ENCODE measurements at regions not wholly inside any gene's neighbourhood (a gene's known extent, or its start where the extent isn't known, plus 50 kb on each side); places are given as distances from the start of the nearest gene placed in this dataset.

GRCh38 chr10:43929122-43929521 is 280.4 kb upstream of the ZNF32 start:
- Histone ChIP-seq H3K4me2 (no peak overlapping the region), H3K9me3 (ENCODE audit: insufficient read depth, low read depth) (no peaks in the 10 kb centered on the region), H3K27me3 (ENCODE audit: insufficient read depth, low read depth) (peaks cover 58% of the 10 kb centered on the region), H2AFZ (no peak overlapping the region), H3F3A (ENCODE audit: insufficient read depth, low read depth) (no peaks in the 10 kb centered on the region), H3K4me1 (replicated peaks; ENCODE audit: insufficient read depth) (no peaks in the 10 kb centered on the region), H3K79me2 (ENCODE audit: low read depth) (no peaks in the 10 kb centered on the region), H3K36me3 (ENCODE audit: low read depth) (no peaks in the 10 kb centered on the region), H3K27ac (no peak overlapping the region), H3K4me3 (no peak overlapping the region), H3K9me2 (ENCODE audit: insufficient read depth) (no peaks in the 10 kb centered on the region), H4K20me1 (ENCODE audit: insufficient read depth) (no peaks in the 10 kb centered on the region)
- no peak for DNase-seq
- intact Hi-C loops (cut with micrococcal nuclease; ENCODE audit: unreplicated experiment) = no loop called here
- POLR2A ChIA-PET (ENCODE audit: unreplicated experiment) = no interaction called here
- CTCF ChIA-PET = no interaction called here
- no TSS peak for BruUV-seq (replicated peaks)
- TF ChIP-seq EZH2 (IDR thresholded peaks at IDR 0.05; ENCODE audit: low read depth) = no peak
- TF ChIP-seq CTCF (conservative IDR thresholded peaks at IDR 0.05) = no peak

GRCh38 chr10:43928425-43928968 is 279.8 kb upstream of the ZNF32 start:
- DNase-seq = no peak
- Histone ChIP-seq H3F3A (ENCODE audit: insufficient read depth, low read depth) (no peaks in the 10 kb centered on the region), H3K9me3 (ENCODE audit: insufficient read depth, low read depth) (no peaks in the 10 kb centered on the region), H3K79me2 (ENCODE audit: low read depth) (no peaks in the 10 kb centered on the region), H3K27ac (no peak overlapping the region), H3K9me2 (ENCODE audit: insufficient read depth) (no peaks in the 10 kb centered on the region), H3K4me1 (replicated peaks; ENCODE audit: insufficient read depth) (no peaks in the 10 kb centered on the region), H2AFZ (no peak overlapping the region), H3K27me3 (ENCODE audit: insufficient read depth, low read depth) (peaks cover 64% of the 10 kb centered on the region), H3K36me3 (ENCODE audit: low read depth) (no peaks in the 10 kb centered on the region), H3K4me3 (no peak overlapping the region), H3K4me2 (no peak overlapping the region), H4K20me1 (ENCODE audit: insufficient read depth) (no peaks in the 10 kb centered on the region)
- intact Hi-C loops (cut with micrococcal nuclease; ENCODE audit: unreplicated experiment) = no loop called here
- TF ChIP-seq EZH2 (IDR thresholded peaks at IDR 0.05; ENCODE audit: low read depth) (no peak), CTCF (conservative IDR thresholded peaks at IDR 0.05) (no peak)
- ChIA-PET POLR2A (ENCODE audit: unreplicated experiment) (interaction anchor here (0.7 kb wide), 1 partner anchor 678 kb away, joined by 4 read pairs; no protein-coding TSS in a partner anchor), CTCF (no interaction called here)
- no TSS peak for BruUV-seq (replicated peaks)

GRCh38 chr10:43926875-43927406 is 278.3 kb upstream of the ZNF32 start:
- Histone ChIP-seq H4K20me1 (ENCODE audit: insufficient read depth) (no peaks in the 10 kb centered on the region), H3K4me2 (no peak overlapping the region), H3K4me3 (no peak overlapping the region), H3K9me3 (ENCODE audit: insufficient read depth, low read depth) (no peaks in the 10 kb centered on the region), H3K4me1 (replicated peaks; ENCODE audit: insufficient read depth) (no peaks in the 10 kb centered on the region), H3K79me2 (ENCODE audit: low read depth) (no peaks in the 10 kb centered on the region), H3K9me2 (ENCODE audit: insufficient read depth) (no peaks in the 10 kb centered on the region), H2AFZ (no peak overlapping the region), H3F3A (ENCODE audit: insufficient read depth, low read depth) (no peaks in the 10 kb centered on the region), H3K36me3 (ENCODE audit: low read depth) (no peaks in the 10 kb centered on the region), H3K27ac (no peak overlapping the region), H3K27me3 (ENCODE audit: insufficient read depth, low read depth) (peaks cover 75% of the 10 kb centered on the region)
- intact Hi-C loops (cut with micrococcal nuclease; ENCODE audit: unreplicated experiment) = no loop called here
- BruUV-seq (replicated peaks) = no TSS peak
- ChIA-PET CTCF (no interaction called here), POLR2A (ENCODE audit: unreplicated experiment) (no interaction called here)
- no peak for TF ChIP-seq EZH2 (IDR thresholded peaks at IDR 0.05; ENCODE audit: low read depth)
- TF ChIP-seq CTCF (conservative IDR thresholded peaks at IDR 0.05) = no peak
- DNase-seq = no peak

Data from PC-9 (cell line).